ENCODE measurements at regions not wholly inside any gene's neighbourhood (a gene's known extent, or its start where the extent isn't known, plus 50 kb on each side); places are given as distances from the start of the nearest gene placed in this dataset.

GRCh38 chr5:1950096-1950707 is 67.5 kb upstream of the IRX4 start:
- H3K4me3 ChIP-seq: no peak overlapping the region
- H3K27ac ChIP-seq: no peak overlapping the region
- DNase-seq (no peak), ATAC-seq (ENCODE audit: low FRiP score in 2 of 2) (peak in 1 of 2 donors; percentile 8)
- TF ChIP-seq POLR2A (IDR thresholded peaks at IDR 0.05): no peak
- TF ChIP-seq EP300 (IDR thresholded peaks at IDR 0.05): no peak
- no peak for TF ChIP-seq CTCF (IDR thresholded peaks at IDR 0.05)
- TF ChIP-seq POLR2AphosphoS5 (IDR thresholded peaks at IDR 0.05): no peak
- H3K9me3 ChIP-seq: no peaks in the 10 kb centered on the region
- H3K27me3 ChIP-seq: no peaks in the 10 kb centered on the region
- H3K4me1 ChIP-seq: no peaks in the 10 kb centered on the region
- WGBS, 2 donors: 81 to 85% methylated on average over 28 to 32 of the region's 32 CpGs
- no peaks in the 10 kb centered on the region for H3K36me3 ChIP-seq

GRCh38 chr5:1949253-1949652 is 66.5 kb upstream of the IRX4 start:
- DNase-seq: no peak
- no peaks in the 10 kb centered on the region for H3K4me1 ChIP-seq
- H3K4me3 ChIP-seq: no peak overlapping the region
- no peaks in the 10 kb centered on the region for H3K27me3 ChIP-seq
- no peaks in the 10 kb centered on the region for H3K36me3 ChIP-seq
- H3K9me3 ChIP-seq: no peaks in the 10 kb centered on the region
- 88 to 93% methylated on average over 7 to 17 of the region's 18 CpGs for WGBS, 2 donors
- peak; percentile 9 to 18 for ATAC-seq (ENCODE audit: low FRiP score in 2 of 2)
- TF ChIP-seq POLR2AphosphoS5 (IDR thresholded peaks at IDR 0.05) (no peak), EP300 (IDR thresholded peaks at IDR 0.05) (no peak), POLR2A (IDR thresholded peaks at IDR 0.05) (no peak), CTCF (IDR thresholded peaks at IDR 0.05) (no peak)
- no peak overlapping the region for H3K27ac ChIP-seq

- H3K36me3 ChIP-seq: no peaks in the 10 kb centered on the region
- H3K4me1 ChIP-seq: no peaks in the 10 kb centered on the region
- H3K27me3 ChIP-seq: no peaks in the 10 kb centered on the region
- 66 to 76% methylated on average over 16 to 17 of the region's 26 CpGs for WGBS, 2 donors
- H3K27ac ChIP-seq: no peak overlapping the region
- H3K9me3 ChIP-seq: no peaks in the 10 kb centered on the region
- TF ChIP-seq POLR2AphosphoS5 (IDR thresholded peaks at IDR 0.05) (no peak), CTCF (IDR thresholded peaks at IDR 0.05) (no peak), POLR2A (IDR thresholded peaks at IDR 0.05) (no peak), EP300 (IDR thresholded peaks at IDR 0.05) (no peak)
- no peak for ATAC-seq (ENCODE audit: low FRiP score in 2 of 2)
- DNase-seq: no peak
- no peak overlapping the region for H3K4me3 ChIP-seq
Measured at GRCh38 chr5:1948663-1949191, 66.0 kb upstream of the IRX4 start.

GRCh38 chr5:1948111-1948510 is 65.4 kb upstream of the IRX4 start:
- Histone ChIP-seq H3K9me3 (no peaks in the 10 kb centered on the region), H3K4me3 (no peak overlapping the region), H3K4me1 (no peaks in the 10 kb centered on the region), H3K27me3 (no peaks in the 10 kb centered on the region), H3K27ac (no peak overlapping the region), H3K36me3 (no peaks in the 10 kb centered on the region)
- ATAC-seq (ENCODE audit: low FRiP score in 2 of 2): no peak
- 37 to 44% methylated on average over 10 of the region's 10 CpGs for WGBS, 2 donors
- no peak for DNase-seq
- no peak for TF ChIP-seq POLR2A (IDR thresholded peaks at IDR 0.05)
- no peak for TF ChIP-seq POLR2AphosphoS5 (IDR thresholded peaks at IDR 0.05)

GRCh38 chr5:1946776-1947175 is 64.1 kb upstream of the IRX4 start:
- DNase-seq (peak in 1 of 2 donors; percentile 58), ATAC-seq (ENCODE audit: low FRiP score in 2 of 2) (no peak)
- Histone ChIP-seq H3K4me3 (no peak overlapping the region), H3K9me3 (no peaks in the 10 kb centered on the region), H3K27me3 (no peaks in the 10 kb centered on the region), H3K27ac (no peak overlapping the region), H3K36me3 (no peaks in the 10 kb centered on the region), H3K4me1 (no peaks in the 10 kb centered on the region)
- TF ChIP-seq CTCF (IDR thresholded peaks at IDR 0.05): no peak
- no peak for TF ChIP-seq POLR2AphosphoS5 (IDR thresholded peaks at IDR 0.05)
- no peak for TF ChIP-seq EP300 (IDR thresholded peaks at IDR 0.05)
- no peak for TF ChIP-seq POLR2A (IDR thresholded peaks at IDR 0.05)
- WGBS, 2 donors: 70 to 75% methylated on average over 13 of the region's 13 CpGs
